ENCODE measurements at regions not wholly inside any gene's neighbourhood (a gene's known extent, or its start where the extent isn't known, plus 50 kb on each side); places are given as distances from the start of the nearest gene placed in this dataset.
"Not testable (repeated sequence)": the region's sequence is repeated elsewhere in the genome, so short reads cannot be mapped to it uniquely, and the experiment has no call there.

DNA sequence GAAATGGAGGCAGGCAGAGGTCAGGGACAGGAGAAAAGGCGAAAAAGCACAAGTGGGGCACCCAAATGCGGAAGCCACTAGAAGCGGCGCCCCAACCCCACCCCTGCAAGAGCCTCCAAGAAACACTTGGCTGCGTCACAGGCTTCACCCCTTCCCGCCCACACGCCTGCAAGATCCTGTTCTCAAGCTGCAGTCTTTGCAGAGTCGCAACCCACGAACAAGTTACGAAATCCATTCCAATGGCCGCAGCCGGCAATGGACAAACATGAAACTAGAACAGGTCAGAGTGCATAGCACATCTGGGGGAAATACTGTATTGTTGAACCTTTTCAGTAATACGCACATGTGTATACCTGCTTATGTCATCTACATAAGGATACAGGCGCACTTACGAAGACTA is 103.6 kb downstream of the PSMG1 start:
- DNase-seq = no peak

DNA sequence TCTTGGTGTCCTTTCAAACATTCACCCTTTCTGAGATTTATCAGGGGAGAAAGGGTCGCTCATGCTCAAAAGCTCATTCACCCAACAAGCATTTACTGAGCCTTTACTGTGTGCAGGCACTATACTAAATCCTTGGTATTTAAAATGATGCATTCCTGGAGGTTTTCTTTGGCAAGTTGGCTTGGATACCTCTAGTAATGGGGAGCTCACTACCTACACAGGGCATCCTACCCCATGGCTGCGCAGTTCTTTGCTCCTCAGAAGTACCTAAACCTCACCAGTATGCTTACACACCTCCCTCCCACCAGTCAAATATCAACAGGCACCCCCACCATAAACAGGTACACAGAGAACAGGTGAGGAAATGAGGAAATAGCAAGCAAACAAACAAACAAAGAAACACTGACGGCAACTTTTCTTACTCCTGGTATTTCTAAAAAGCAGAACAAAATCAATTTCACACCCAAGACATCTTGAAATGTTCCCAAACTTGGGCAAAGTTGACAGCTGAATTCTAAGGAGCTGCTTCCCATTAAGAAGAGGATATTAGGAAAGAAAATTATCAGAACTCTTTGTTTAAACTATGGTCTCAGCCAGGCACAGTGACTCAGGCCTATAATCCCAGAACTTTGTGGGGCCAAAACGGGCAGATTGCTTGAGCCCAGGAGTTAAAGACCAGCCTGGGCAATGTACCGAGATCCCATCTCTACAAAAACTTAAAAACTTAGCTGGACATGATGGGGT is 104.8 kb downstream of the PSMG1 start:
- DNase-seq = no peak

DNA sequence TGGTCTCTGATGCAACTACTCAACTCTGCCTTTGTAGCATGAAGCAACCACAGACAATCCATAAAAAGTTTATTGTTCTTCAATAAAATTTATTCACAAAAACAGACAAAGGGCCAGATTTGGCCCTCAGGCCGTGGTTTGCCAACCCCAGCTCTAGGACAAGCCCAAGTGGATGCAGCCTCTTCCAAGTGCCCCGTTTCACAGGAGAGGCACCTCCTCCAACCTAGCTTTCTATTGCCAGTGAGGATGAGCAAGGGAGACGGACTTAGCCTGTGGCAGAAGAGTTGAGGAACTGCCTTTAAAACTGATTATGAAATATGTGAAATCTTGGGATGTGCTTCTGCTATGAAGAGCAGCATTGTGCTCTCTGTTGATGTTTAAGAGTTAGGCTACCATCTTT is 105.4 kb downstream of the PSMG1 start:
- no peak for DNase-seq

DNA sequence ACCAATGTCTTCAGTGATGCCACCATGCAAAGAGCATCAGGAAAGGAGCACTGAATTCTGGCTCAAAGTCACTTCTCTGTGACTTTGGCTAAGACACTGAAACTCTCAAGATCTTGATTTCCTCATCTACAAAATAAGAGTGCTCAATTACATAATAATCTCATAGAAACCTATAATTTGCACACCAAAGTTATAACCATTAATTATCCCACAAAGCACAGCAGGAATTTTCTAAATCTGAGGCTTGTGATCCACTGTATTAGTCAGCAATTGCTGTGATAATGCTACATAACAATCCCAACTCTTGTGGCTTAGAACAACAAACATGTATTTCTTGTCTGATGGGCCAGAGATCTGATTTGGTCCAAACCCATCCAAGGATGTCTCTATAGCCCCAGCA is 108.7 kb downstream of the PSMG1 start:
- no peak for DNase-seq

DNA sequence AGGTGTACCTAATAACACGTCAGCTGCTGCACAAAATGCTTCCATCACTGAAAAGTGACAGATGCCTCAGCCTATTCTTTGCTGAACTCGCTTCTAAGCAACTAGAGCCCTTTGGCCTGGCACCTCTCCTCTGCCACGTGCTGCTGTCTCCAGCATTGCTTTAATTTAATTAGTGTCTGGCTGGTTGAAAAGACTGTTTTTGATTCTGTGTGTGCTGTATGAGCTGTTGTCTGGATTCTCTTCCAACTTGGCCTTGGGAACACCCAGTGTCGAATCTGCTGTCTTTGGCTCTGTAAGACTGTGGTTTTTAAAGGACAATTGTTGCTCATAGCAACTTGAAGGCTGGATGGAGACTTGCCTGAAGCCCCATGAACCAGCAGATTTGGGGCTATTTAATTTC is 109.5 kb downstream of the PSMG1 start:
- no peak for DNase-seq

DNA sequence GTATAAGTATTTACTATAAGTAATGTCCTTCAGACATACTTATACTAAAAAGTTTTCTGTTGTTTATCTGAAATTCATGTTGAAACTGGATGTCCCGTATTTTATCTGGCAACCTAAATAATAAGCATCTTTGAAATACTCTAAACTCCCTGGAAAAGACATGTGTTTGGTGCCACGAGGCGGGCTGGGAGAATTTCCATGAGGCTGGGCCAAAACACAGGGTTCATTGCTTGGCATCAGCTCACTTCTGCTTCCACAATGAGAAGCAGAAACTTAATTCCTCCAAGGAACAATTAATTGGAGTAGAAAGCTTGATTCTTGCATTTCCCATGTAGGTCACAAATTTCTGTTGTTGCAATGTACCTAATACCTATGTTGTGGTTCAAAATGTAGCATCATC is 110.2 kb downstream of the PSMG1 start:
- DNase-seq = no peak

DNA sequence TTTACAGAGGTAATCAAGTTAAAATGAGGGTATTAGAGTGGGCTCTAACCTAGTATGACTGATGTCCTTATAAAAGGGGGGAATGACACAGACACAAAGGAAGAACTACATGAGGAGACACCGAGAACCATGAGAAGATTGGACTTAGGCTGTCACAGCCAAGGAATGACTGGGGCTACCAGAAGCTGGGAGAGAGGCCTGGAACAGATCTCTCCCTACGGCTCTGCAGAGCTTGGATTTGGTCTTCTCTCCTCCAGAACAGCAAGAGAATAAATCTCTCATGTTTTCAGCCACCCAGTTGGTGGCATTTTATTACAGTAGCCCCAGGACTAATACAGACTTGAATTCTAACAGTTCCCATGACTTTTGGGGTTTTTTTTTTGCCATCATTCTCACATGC is 110.8 kb downstream of the PSMG1 start:
- no peak for DNase-seq

DNA sequence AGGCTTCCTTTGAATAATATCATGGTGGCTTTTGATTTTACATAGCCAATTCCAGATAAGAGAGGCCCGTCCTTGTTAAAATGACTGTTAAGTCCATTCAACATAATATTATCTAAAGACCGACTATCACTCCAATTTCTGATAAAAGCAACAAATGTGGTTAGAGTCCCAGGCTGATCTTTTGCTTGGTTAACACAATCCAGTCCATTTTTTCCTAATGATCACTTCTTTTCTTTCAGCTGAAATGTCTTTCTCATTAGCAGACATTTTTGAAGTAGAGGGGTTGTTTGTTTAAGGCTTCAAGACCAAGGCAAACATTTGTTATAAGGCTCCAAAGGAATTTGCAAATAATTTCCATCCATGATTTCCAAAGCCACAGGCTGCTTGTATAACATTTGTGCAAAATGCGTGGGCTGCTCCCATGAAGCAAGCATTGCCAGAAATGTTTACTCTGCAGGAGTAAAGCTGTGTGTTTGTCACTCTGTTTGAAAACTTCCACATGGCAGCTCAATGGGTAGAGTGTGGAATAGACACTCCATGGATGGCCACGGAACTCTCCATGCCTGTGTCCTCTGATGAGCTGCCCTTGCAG is 111.5 kb downstream of the PSMG1 start:
- DNase-seq = no peak

DNA sequence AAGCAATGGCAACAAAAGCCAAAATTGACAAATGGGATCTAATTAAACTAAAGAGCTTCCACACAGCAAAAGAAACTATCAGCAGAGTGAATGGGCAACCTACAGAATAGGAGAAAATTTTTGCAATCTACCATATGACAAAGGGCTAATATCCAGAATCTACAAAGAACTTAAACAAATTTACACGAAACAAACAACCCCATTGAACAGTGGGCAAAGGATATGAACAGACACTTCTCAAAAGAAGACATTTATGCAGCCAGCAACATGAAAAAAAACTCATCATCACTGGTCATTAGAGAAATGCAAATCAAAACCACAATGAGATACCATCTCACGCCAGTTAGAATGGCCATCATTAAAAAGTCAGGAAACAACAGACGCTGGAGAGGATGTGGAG is 113.4 kb downstream of the PSMG1 start:
- DNase-seq = not testable (repeated sequence)

DNA sequence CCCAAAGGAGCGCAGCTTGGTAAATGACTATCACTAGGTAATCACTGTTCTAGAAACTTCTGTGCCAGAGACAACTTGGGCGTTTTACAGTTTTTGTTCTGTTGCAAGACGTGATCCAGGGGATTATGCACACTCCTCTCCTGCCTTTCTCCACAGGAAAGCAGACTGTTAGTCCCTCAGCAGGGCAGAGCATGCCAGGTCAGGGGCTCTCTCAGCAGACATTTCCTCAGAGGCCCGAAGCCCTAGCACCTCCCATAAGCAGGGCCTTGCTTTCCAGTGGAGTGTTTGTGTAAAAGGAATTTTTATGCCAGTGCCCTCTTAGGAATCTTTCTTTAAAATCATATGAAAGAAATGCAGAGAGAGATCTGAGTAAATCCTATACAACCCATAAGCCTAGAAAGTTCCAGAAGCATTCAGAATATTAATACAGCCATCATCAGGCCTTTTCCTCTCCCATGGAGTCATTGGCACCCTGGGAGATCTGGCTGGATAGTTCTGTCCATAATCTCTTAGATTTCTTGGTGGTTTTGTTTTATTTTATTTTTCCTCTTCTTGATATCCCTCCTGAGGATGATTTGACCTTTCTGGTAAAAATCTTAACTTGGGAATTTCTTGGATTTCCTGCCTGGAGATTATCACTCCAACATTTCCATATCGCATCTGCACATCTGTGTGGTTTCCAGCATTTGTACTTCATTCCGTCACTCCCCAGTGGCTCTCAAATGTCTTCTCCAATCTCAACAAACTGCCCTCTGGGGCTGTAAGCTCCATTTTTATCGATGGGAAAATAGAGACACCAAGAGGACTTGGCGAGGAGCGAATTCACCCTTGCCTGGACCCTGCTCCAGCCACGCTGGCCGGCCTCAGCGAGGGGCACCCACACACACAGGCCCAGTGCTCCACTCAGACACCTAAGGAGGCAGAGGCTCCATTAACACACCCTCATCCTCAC is 116.1 kb downstream of the PSMG1 start:
- no peak for DNase-seq

DNA sequence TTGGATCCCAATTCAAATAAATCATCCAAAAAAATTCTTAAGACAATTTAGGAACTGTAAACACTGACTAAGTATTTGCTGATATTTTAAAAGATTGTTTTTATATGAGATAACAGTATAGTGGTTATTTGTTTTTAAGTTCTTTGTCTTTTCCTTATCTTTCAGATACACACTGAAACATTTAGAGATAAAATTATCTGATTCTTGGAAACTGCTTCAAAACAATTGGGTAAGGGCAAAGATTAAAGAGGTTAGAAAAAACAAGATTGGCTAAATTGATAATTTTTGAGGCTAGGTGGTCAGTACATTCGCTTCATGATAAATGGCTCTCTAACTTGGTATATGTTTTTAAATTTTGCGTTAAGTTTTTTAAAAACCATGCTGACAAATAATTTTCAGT is 117.3 kb downstream of the PSMG1 start:
- DNase-seq = no peak

DNA sequence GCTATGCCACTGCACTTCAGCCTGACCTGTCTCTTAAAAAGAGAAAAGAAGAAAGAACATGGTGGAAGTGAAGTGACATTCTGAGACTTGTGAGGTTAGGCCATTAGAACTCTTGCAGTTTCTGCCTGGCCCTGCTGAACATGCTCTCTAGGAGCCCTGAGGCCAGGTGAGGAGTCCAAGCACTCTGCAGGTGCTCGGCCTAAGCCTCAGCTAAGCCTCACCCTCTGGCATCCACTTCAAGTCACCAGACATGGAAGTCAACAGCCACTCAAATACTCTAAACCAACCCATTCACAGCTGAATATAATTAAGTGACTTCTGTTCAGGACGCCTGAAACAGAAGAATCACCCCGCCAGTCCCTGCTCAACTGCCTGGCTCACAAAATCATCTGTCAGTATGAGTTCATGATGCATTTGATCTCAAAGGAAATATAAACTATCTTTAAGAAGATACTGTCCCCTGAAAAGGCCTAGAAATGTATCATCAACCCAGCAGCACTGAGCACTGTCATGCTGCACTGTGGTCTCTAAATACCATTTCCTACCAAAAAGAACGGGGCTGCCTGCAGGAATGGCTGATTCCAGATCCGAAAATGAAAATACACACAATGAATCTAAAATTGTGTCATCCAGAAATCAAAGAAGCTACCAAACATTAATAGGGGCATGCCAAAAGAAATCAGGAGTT is 118.8 kb downstream of the PSMG1 start:
- DNase-seq = no peak

DNA sequence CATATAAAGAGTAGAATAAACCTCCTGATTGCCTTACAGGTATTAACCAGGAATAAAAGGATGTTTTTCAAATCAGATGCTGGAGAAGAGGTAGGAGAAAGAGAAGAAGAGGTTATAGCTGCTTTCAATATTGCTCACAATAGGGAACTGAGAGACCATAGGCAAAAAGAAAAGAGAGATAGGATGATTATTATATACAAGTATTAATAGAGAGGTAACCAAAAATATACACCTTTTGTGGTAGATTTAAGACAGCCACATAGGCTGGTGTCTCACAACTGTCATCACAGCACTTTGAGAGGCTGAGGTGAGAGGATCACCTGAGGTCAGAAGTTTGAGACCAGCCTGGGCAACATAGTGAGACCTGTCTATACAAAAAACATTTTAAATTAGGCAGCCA is 119.7 kb downstream of the PSMG1 start:
- DNase-seq = no peak

DNA sequence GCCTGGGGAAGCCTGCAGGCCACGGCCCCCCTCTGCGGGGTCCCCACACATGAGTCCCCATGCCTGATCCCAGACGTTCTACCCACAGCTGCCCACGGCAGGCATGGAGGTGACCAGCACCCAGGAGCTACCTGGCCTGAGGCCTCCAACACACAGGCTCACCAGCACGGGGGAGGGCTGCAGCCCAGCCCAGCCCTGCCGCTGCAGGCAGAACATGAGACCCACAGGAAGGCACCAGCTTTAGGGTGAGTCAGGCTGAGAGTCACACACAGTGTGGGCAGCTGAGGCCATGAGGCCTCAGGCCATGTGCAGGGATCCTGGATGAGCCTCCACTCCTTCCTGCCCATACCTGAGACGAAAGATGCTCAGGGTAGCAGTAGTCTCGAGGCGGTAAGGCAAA is 121.1 kb downstream of the PSMG1 start:
- DNase-seq = no peak

DNA sequence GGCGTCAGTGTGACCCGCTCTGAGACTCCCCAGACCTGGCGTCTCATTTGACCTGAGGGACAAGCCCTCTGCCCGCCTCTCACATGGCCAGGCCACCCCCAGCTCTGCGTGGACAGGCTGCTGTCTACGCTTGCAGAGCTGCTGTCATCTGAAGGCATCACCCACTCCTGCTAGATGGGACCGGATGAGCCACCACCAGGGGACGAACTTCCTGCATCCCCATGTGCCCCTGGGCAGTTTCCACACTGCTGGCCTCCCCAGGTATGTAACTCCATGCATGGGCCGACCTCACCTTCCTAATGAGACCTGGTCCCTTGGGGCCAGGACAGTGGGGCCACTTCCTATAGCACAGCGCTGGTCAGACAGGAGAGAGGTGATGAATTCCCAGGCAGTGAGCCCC is 121.5 kb downstream of the PSMG1 start:
- DNase-seq = no peak

DNA sequence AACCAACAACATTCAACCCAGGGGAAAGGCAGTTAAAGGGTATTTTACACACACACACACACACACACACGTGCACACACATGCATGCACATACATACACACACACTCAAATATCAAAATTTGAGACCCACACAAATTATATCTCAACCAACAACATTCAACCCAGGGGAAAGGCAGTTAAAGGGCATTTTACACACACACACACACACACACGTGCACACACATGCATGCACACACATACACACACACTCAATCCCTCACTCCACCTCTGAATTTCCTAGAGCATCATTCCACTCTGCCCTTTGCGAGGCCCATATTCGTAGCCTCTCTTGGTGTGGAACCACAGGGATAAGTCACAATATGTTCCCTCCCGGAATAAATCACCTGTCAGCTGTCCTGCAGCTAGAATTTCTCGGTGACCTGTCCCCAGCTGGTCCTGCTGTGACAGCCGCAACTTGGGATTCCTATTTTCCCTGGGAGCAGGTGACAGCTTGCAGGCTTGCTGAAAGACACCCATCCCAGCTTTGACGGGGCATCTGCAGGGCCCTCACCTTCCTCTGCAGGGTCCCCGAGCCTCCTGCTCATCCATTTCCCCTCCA is 122.7 kb downstream of the PSMG1 start:
- DNase-seq = no peak

DNA sequence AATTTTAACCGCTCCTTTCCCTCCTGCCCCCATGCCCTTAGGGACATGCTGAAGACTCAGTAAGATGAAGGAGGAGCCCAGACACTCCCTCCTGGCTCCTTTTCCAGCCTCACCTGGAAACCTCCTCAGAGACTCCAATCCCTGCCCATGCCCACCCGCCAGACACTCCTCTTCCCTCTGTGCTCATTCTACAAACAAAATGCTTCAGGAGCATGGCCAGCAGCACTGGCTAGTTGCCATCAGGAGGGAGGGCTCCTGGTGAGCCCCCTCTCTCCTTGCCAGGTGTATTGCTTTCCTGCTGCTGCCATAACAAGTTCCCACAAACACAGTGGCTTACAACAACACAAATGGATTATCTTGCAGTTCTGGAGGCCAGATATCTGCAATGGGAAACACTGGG is 126.1 kb downstream of the PSMG1 start:
- peak; percentile 73 for DNase-seq

DNA sequence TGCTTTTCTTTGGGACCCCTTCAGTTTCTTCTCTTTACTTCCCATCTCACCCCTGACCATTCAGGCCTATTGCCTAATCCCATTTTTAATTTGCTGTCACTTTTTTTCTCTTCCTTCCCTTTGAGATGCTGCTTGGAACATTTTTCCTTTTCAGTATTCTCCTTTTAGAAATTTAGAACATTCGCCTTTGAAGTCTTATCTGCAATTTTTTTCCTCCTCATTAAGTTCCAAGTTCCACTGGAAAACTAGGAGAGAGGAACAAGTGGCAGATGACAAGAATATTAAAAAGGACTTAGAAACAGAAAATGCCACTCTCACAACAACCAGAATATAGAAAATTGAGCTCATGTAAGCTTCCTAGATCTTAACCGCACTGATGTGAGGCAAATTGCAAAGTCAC is 126.6 kb downstream of the PSMG1 start:
- no peak for DNase-seq

DNA sequence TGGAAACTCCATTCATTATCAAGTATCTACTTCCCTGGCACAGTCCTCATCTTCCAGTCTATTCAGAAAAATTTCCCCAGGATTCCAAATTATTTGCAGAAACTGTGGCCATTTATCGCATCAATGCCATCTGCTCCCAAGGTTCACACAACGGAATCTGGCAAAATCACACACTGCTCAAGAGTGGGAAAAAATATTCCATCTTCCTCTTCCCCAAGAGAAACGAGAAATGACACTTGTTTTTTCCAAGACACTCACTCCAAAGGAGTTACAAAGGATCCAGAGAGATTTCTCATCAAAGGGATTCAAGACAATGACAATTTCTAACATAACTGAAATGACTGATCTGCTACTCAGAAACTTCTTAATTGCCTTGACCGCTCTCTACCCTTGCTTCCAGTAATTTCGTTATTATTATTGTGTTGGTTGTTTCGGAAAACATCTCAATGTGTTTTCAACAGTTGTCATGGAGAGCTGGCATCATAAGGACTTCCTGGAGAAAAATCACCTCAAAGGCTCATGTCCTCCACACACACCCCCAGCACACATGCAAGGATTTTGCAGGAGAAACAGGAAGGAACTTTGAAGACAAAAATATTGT is 128.0 kb downstream of the PSMG1 start:
- DNase-seq = no peak

DNA sequence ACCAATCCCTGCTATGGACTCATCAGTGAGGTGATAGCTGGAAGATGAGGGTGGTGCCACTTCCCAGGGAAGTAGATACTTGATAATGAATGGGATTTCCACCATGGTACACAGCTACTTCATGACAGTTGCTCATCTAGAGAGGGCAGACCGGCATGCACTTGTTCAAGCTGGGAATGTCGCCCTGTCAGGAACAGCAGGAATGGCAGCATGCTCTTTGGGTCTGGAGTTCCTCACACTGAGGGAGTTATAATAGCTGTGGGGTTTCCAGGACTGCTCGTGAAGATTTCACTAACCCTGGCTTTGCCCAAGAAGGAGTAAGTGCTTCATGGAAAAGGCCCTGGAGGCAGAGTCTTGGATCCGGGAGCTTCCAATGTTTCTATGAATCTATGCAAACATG is 129.2 kb downstream of the PSMG1 start:
- DNase-seq = no peak

DNA sequence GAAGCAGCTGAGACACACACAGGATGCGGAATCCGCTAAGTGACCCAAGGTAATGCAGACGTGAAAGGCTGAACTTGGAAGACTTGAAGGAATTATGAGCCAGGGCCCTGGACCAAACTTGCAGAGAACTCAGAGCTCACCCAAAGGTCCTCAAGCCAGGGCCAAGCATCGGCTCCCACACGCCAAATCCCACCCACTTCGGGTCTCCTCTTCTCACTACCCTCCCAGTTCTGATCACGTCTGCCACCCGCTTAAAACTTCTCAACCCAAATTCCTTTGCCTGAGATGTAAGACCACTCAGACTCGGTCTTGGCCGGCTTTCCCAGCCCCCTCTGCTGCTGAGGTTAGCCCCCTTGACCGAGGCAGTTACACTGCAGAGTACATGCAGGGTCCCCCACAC is 130.1 kb downstream of the PSMG1 start:
- DNase-seq = no peak

DNA sequence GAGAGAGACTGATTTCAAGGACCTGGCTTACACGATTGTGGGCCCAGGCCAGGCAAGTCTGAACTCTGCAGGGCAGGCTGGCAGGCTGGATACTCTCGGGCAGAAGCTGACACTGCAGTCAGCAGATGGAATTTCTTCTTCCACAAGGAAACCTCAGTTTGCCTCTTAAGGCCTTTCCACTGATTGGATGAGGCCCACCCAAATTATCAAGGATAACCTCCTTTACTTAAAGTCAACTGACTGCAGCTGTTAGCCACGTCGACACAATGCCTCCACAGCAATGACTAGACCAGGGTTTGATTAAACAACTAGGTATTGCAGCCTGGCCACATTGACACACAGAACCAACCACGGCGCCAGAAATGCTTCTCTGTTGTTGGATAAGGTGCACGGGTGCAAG is 130.5 kb downstream of the PSMG1 start:
- DNase-seq = no peak

DNA sequence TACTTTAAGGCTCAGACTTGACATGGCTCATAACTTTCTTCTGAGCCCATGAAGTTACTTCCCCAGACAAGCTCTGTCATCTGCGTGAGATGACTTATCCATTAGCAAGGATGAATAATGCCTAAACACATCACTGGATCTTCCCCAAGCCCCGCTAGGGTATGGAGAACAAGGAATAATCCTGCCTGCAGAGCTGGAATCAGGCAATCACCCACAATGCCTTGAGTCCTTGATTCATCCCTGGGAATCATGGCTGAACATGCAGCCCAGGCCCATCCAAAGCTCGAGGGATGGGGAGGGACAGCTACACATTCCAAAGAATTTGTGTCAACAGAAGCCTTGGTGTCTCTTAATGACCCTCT is 131.7 kb downstream of the PSMG1 start:
- no peak for DNase-seq
